Fibroblast of lung (primary cell): ENCODE measurements at regions not wholly inside any gene's neighbourhood (a gene's known extent, or its start where the extent isn't known, plus 50 kb on each side); places are given as distances from the start of the nearest gene placed in this dataset.

ENCODE experiments used
- DNase-seq, 2 donors: peaks; one replicate each; pipeline versions ENCODE4 v3.0.0 to v3.0.0-alpha.2; 2010; ENCODE audit warnings: low read depth in 2 of 2
- H2AFZ ChIP-seq: 2 replicates; pipeline ENCODE4 v1.5.1; 2012; ENCODE audit warnings: low read length, control low read depth, inconsistent platforms
- H3K27ac ChIP-seq: 2 replicates; pipeline ENCODE4 v1.5.1; 2011; ENCODE audit warnings: low read length, control low read depth; ENCODE audit not compliant: insufficient read depth
- H3K27me3 ChIP-seq: 2 replicates; pipeline ENCODE4 v1.5.1; 2011; ENCODE audit warnings: mild to moderate bottlenecking, low read length; ENCODE audit not compliant: control insufficient read depth, insufficient read depth
- H3K36me3 ChIP-seq: 2 replicates; pipeline ENCODE4 v1.5.1; 2011; ENCODE audit warnings: low read length; ENCODE audit not compliant: control insufficient read depth, insufficient read depth
- H3K4me1 ChIP-seq: 2 replicates; pipeline ENCODE4 v1.5.1; 2011; ENCODE audit warnings: low read length; ENCODE audit not compliant: control insufficient read depth, insufficient read depth; ENCODE audit errors: extremely low read depth
- H3K4me2 ChIP-seq: 2 replicates; pipeline ENCODE4 v1.5.1; 2011; ENCODE audit warnings: low read length, control low read depth; ENCODE audit not compliant: insufficient read depth; ENCODE audit errors: extremely low read depth
- H3K4me3 ChIP-seq, 4 experiments: fragments of 200-600 bp in 1 of 4; sonication (generic) in 1 of 4; replicated peaks in 1 of 4; 2 replicates each; pipeline ENCODE4 v1.5.1; 2011 to 2016; ENCODE audit warnings: low read length in 4 of 4, low read depth in 3 of 4, mild to moderate bottlenecking in 3 of 4, control low read depth in 2 of 4, inconsistent platforms in 1 of 4, mixed read lengths in 1 of 4; ENCODE audit not compliant: insufficient read depth in 1 of 4; ENCODE audit errors: control extremely low read depth in 1 of 4
- H3K79me2 ChIP-seq: 2 replicates; pipeline ENCODE4 v1.5.1; 2012; ENCODE audit warnings: mild to moderate bottlenecking, low read length, inconsistent platforms; ENCODE audit not compliant: control insufficient read depth, insufficient read depth
- H3K9ac ChIP-seq: 2 replicates; pipeline ENCODE4 v1.5.1; 2011; ENCODE audit warnings: mild to moderate bottlenecking, low read length, control low read depth; ENCODE audit not compliant: insufficient read depth
- H3K9me3 ChIP-seq: 2 replicates; pipeline ENCODE4 v1.5.1; 2012; ENCODE audit warnings: low read depth, low read length; ENCODE audit not compliant: control insufficient read depth, insufficient read depth
- H4K20me1 ChIP-seq: 2 replicates; pipeline ENCODE4 v1.5.1; 2011; ENCODE audit warnings: low read length; ENCODE audit not compliant: control insufficient read depth, insufficient read depth; ENCODE audit errors: extremely low read depth
- EZH2 ChIP-seq: IDR thresholded peaks from 2 replicates; pipeline ENCODE4 v1.5.1; 2012; ENCODE audit warnings: low read length, control low read depth, mild to moderate bottlenecking; ENCODE audit errors: missing control alignments
- TF ChIP-seq, protein P1 (sequence below), 2 donors: IDR thresholded peaks in 1 of 2; conservative IDR thresholded peaks in 1 of 2; 1 replicate in 1 of 2; 2 replicates in 1 of 2; pipeline ENCODE4 v1.5.1; 2011 to 2012; ENCODE audit warnings: low read length in 2 of 2, control low read depth in 1 of 2, inconsistent platforms in 1 of 2, low read depth in 1 of 2, mild to moderate bottlenecking in 1 of 2

DNA sequence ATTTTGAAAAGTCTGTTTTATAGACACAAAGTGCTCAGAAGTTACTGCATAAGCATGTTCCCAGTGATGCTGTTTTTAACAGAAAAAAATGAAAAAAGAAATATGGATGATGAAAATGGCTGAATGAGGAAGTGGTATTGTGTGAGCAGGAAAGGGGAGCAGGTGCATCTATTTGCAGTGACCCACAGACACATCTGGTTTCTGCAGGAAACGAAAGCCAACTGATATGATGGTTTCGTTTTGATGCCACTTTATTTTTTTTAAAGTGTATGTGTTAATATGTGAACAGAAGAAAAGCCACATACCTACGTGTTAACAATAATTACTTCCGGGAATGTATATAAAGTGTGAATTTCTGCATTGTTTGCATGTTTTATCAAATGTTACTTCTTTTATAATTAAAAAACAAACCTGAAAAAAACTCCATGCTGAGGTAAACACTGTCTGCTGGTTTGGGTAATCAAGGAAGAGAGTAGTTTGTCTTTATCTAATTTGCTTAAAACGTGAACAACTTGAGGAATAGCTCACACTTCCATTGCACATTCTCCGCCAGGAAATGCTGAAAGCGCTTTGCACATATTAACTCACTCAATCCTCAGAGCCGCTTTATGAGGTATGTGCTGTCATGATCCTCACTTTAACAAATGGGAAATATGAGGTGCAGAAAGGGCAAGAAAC is 1335.9 kb downstream of the TBC1D22A start:
- Histone ChIP-seq H4K20me1 (no peaks in the 10 kb centered on the region), H3K27ac (no peak overlapping the region), H2AFZ (no peak overlapping the region), H3K36me3 (no peaks in the 10 kb centered on the region), H3K4me2 (no peak overlapping the region), H3K4me1 (no peaks in the 10 kb centered on the region), H3K27me3 (no peaks in the 10 kb centered on the region), H3K9ac (no peak overlapping the region), H3K4me3 (no peak overlapping the region), H3K9me3 (no peaks in the 10 kb centered on the region), H3K79me2 (no peaks in the 10 kb centered on the region)
- no peak for DNase-seq
- no peak for TF ChIP-seq EZH2
- TF ChIP-seq, protein P1, sequence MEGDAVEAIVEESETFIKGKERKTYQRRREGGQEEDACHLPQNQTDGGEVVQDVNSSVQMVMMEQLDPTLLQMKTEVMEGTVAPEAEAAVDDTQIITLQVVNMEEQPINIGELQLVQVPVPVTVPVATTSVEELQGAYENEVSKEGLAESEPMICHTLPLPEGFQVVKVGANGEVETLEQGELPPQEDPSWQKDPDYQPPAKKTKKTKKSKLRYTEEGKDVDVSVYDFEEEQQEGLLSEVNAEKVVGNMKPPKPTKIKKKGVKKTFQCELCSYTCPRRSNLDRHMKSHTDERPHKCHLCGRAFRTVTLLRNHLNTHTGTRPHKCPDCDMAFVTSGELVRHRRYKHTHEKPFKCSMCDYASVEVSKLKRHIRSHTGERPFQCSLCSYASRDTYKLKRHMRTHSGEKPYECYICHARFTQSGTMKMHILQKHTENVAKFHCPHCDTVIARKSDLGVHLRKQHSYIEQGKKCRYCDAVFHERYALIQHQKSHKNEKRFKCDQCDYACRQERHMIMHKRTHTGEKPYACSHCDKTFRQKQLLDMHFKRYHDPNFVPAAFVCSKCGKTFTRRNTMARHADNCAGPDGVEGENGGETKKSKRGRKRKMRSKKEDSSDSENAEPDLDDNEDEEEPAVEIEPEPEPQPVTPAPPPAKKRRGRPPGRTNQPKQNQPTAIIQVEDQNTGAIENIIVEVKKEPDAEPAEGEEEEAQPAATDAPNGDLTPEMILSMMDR (conservative IDR thresholded peaks at IDR 0.05 in 1 of 2, IDR thresholded peaks at IDR 0.05 in 1 of 2; ENCODE audit: low read depth in 1 of 2, low read length in 2 of 2): no peak

- Histone ChIP-seq H3K9me3 (no peaks in the 10 kb centered on the region), H3K4me3 (no peak overlapping the region), H4K20me1 (no peaks in the 10 kb centered on the region)
Observed at GRCh38 chr22:48097723-48098122, 1335.3 kb downstream of the TBC1D22A start.

DNA sequence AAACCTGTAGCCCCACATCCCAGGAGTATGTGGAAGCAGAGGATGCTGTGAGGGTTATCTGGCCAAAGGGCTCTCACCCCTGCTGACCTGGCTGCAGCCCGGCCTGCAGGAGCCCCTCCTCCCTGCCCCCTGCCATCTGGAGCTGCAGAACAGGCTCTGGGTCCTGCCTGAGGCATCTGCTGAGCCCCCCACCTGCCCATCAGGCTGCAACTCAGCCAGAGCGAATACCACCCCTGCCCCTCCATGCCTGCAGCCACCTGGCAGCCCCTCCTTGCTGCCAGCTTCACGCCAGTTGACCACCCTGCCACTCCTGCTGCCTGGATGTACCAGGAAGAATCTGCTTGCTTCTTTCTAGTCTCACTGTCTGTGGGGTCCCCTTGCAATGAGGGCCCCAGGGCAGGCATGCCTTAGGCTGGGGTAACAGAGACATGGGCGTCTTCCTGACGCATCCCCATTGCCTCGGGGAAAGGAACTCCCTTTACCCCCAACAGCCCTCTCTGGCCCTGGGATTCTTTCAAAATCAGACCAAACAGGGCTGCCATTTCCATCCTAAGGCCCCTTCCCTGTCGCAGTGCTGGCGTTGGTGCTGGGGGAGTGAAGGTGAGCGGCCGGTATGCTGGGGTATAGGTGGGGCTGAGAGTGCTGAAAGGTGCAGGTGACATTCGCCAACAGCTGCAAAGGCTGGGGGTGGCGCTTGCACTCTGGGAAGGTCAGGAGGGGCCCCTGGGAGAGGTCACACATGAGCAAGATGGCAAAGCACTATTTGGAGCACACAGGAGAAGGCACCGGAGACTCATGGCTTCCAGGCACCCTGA is 1334.6 kb downstream of the TBC1D22A start:
- no peak overlapping the region for H3K9ac ChIP-seq
- DNase-seq: no peak
- TF ChIP-seq EZH2: no peak
- TF ChIP-seq, protein P1 (conservative IDR thresholded peaks at IDR 0.05 in 1 of 2, IDR thresholded peaks at IDR 0.05 in 1 of 2; ENCODE audit: low read depth in 1 of 2, low read length in 2 of 2): no peak

More at GRCh38 chr22:48097723-48098122, 1335.3 kb downstream of the TBC1D22A start:
- H3K4me1 ChIP-seq: no peaks in the 10 kb centered on the region
- no peak overlapping the region for H2AFZ ChIP-seq
- no peak overlapping the region for H3K27ac ChIP-seq
- no peaks in the 10 kb centered on the region for H3K36me3 ChIP-seq
- DNase-seq: no peak
- no peaks in the 10 kb centered on the region for H3K79me2 ChIP-seq
- no peaks in the 10 kb centered on the region for H3K27me3 ChIP-seq
- H3K4me2 ChIP-seq: no peak overlapping the region
- no peak overlapping the region for H3K9ac ChIP-seq
- no peak for TF ChIP-seq EZH2
- TF ChIP-seq, protein P1 (conservative IDR thresholded peaks at IDR 0.05 in 1 of 2, IDR thresholded peaks at IDR 0.05 in 1 of 2; ENCODE audit: low read depth in 1 of 2, low read length in 2 of 2): no peak

More for the DNA sequence above, 1334.6 kb downstream of the TBC1D22A start:
- Histone ChIP-seq H4K20me1 (no peaks in the 10 kb centered on the region), H3K4me3 (no peak overlapping the region), H3K4me1 (no peaks in the 10 kb centered on the region), H2AFZ (no peak overlapping the region), H3K9me3 (no peaks in the 10 kb centered on the region), H3K36me3 (no peaks in the 10 kb centered on the region), H3K4me2 (no peak overlapping the region), H3K27ac (no peak overlapping the region), H3K79me2 (no peaks in the 10 kb centered on the region), H3K27me3 (no peaks in the 10 kb centered on the region)
